CD14-positive monocyte (primary cell): ENCODE measurements at regions not wholly inside any gene's neighbourhood (a gene's known extent, or its start where the extent isn't known, plus 50 kb on each side); places are given as distances from the start of the nearest gene placed in this dataset.
"Not testable (repeated sequence)": the region's sequence is repeated elsewhere in the genome, so short reads cannot be mapped to it uniquely, and the experiment has no call there.

Source experiments
- DNase-seq, 3 donors: peaks; one replicate each; pipeline ENCODE4 v3.0.0-alpha.2; 2011 to 2022
- H2AFZ ChIP-seq: 2 replicates; pipeline ENCODE4 v1.6.0; 2012; ENCODE audit warnings: mild to moderate bottlenecking, low read depth, low read length, inconsistent platforms; ENCODE audit not compliant: insufficient read depth, poor library complexity, severe bottlenecking
- H3K27ac ChIP-seq, 2 donors: 1 replicate in 1 of 2; 2 replicates in 1 of 2; pipeline ENCODE4 v1.5.1; 2012 to 2013; ENCODE audit warnings: low read length in 2 of 2, control low read depth in 1 of 2, inconsistent platforms in 1 of 2, low read depth in 1 of 2, mild to moderate bottlenecking in 1 of 2
- H3K27me3 ChIP-seq, 2 donors: one replicate each; pipeline versions ENCODE4 v1.6.0 to v1.6.1; 2011 to 2013; ENCODE audit warnings: low read length in 2 of 2; ENCODE audit not compliant: control insufficient read depth in 2 of 2, insufficient read depth in 2 of 2
- H3K36me3 ChIP-seq, 2 donors: replicated peaks in 1 of 2; 1 replicate in 1 of 2; 2 replicates in 1 of 2; pipeline versions ENCODE4 v1.5.1 to v1.6.1; 2012 to 2013; ENCODE audit warnings: low read length in 2 of 2, control low read depth in 1 of 2, inconsistent platforms in 1 of 2, mild to moderate bottlenecking in 1 of 2; ENCODE audit not compliant: insufficient read depth in 2 of 2, control insufficient read depth in 1 of 2
- H3K4me1 ChIP-seq, 2 donors: 1 replicate in 1 of 2; 2 replicates in 1 of 2; pipeline versions ENCODE4 v1.5.1 to v1.6.1; 2012 to 2013; ENCODE audit warnings: low read length in 2 of 2, control low read depth in 1 of 2, inconsistent platforms in 1 of 2, mild to moderate bottlenecking in 1 of 2, moderate library complexity in 1 of 2; ENCODE audit not compliant: insufficient read depth in 2 of 2, control insufficient read depth in 1 of 2
- H3K4me2 ChIP-seq: replicated peaks from 2 replicates; pipeline ENCODE3; 2012; ENCODE audit warnings: low read length, moderate library complexity, mild to moderate bottlenecking; ENCODE audit not compliant: poor library complexity, severe bottlenecking; ENCODE audit errors: extremely low read depth
- H3K4me3 ChIP-seq, 3 experiments: fragments of 200-600 bp in 1 of 3; sonication (generic) in 1 of 3; replicated peaks in 1 of 3; 1 replicate in 2 of 3; 2 replicates in 1 of 3; pipeline ENCODE4 v1.5.1; 2011 to 2013; ENCODE audit warnings: low read length in 3 of 3, mild to moderate bottlenecking in 3 of 3, control low read depth in 2 of 3, low read depth in 2 of 3, inconsistent platforms in 1 of 3, moderate library complexity in 1 of 3
- H3K79me2 ChIP-seq: 2 replicates; pipeline ENCODE4 v1.6.0; 2012; ENCODE audit warnings: mild to moderate bottlenecking, control low read depth, inconsistent platforms, low read length, moderate library complexity; ENCODE audit not compliant: insufficient read depth
- H3K9ac ChIP-seq: 2 replicates; pipeline ENCODE4 v1.6.0; 2017; ENCODE audit warnings: low read length, mild to moderate bottlenecking; ENCODE audit not compliant: insufficient read depth, poor library complexity, severe bottlenecking
- H3K9me3 ChIP-seq, 2 donors: replicated peaks in 1 of 2; 1 replicate in 1 of 2; 2 replicates in 1 of 2; pipeline versions ENCODE4 v1.5.1 to v1.6.1; 2012 to 2013; ENCODE audit warnings: low read length in 2 of 2, control low read depth in 1 of 2; ENCODE audit not compliant: control insufficient read depth in 1 of 2, insufficient read depth in 1 of 2
- H4K20me1 ChIP-seq: 2 replicates; pipeline ENCODE4 v1.6.0; 2012; ENCODE audit warnings: mild to moderate bottlenecking, low read length, control low read depth, moderate library complexity; ENCODE audit not compliant: insufficient read depth
- H3K27ac Mint-ChIP-seq, 7 donors: one replicate each; pipeline ENCODE4 v1.8.0; 2020; ENCODE audit warnings: mild to moderate bottlenecking in 7 of 7, mixed read lengths in 7 of 7, moderate library complexity in 6 of 7, inconsistent platforms in 2 of 7
- H3K27me3 Mint-ChIP-seq, 3 donors: one replicate each; pipeline ENCODE4 v1.8.0; 2021 to 2022; ENCODE audit warnings: low read depth in 3 of 3, mild to moderate bottlenecking in 3 of 3, mixed read lengths in 3 of 3, moderate library complexity in 3 of 3, inconsistent platforms in 1 of 3
- H3K36me3 Mint-ChIP-seq, 2 donors: one replicate each; pipeline ENCODE4 v1.8.0; 2020; ENCODE audit warnings: mixed read lengths in 2 of 2, inconsistent platforms in 1 of 2, mild to moderate bottlenecking in 1 of 2
- H3K4me1 Mint-ChIP-seq: one replicate; pipeline ENCODE4 v1.8.0; 2020; ENCODE audit warnings: mild to moderate bottlenecking, mixed read lengths
- H3K4me3 Mint-ChIP-seq, 2 donors: one replicate each; pipeline ENCODE4 v1.8.0; 2020; ENCODE audit warnings: mild to moderate bottlenecking in 2 of 2, mixed read lengths in 2 of 2, moderate library complexity in 1 of 2
- H3K9me3 Mint-ChIP-seq, 7 donors: one replicate each; pipeline ENCODE4 v1.8.0; 2020 to 2022; ENCODE audit warnings: mixed read lengths in 7 of 7, mild to moderate bottlenecking in 6 of 7, moderate library complexity in 6 of 7, inconsistent platforms in 2 of 7
- CTCF ChIP-seq: fragments of 200-600 bp; IDR thresholded peaks from one replicate; pipeline ENCODE4 v1.8.0; 2022; ENCODE audit warnings: antibody characterized with exemption, mild to moderate bottlenecking
- WGBS: methylation state at CpG from one replicate; pipeline ENCODE4 v1.1.5; 2013; ENCODE audit warnings: missing lambda C conversion rate; ENCODE audit not compliant: insufficient coverage; 5-methylcytosine and 5-hydroxymethylcytosine counted together
- intact Hi-C, 2 donors: fragments of 100-400 bp; cut with micrococcal nuclease; formaldehyde crosslinking; loops; one replicate each; pipeline versions ENCODE4 v1.15.0 to v1.15.1; 2023

- H2AFZ ChIP-seq = no peak overlapping the region
- Mint-ChIP-seq H3K36me3 (no peaks in the 10 kb centered on the region), H3K9me3 (peaks cover 0 to 8% (median 3%) of the 10 kb centered on the region in 7 donors), H3K4me1 (no peaks in the 10 kb centered on the region), H3K27ac (no peak overlapping the region), H3K4me3 (no peak overlapping the region), H3K27me3 (peaks cover 11 to 28% (median 25%) of the 10 kb centered on the region in 3 donors)
- no peaks in the 10 kb centered on the region for H4K20me1 ChIP-seq
- no peak for DNase-seq
- H3K9me3 ChIP-seq = no peaks in the 10 kb centered on the region
- 68% methylated on average over 7 of the region's 13 CpGs for WGBS
- H3K4me1 ChIP-seq = no peaks in the 10 kb centered on the region
- peaks cover 14 to 24% of the 10 kb centered on the region in 2 donors for H3K27me3 ChIP-seq
- H3K9ac ChIP-seq = no peak overlapping the region
- intact Hi-C loops = no loop called here
- no peaks in the 10 kb centered on the region for H3K36me3 ChIP-seq
- no peak for TF ChIP-seq CTCF
- H3K4me2 ChIP-seq = no peak overlapping the region
- H3K27ac ChIP-seq = no peak overlapping the region
- no peaks in the 10 kb centered on the region for H3K79me2 ChIP-seq
- H3K4me3 ChIP-seq = no peak overlapping the region
Measured at GRCh38 chr17:5769593-5770354, 185.5 kb upstream of the NLRP1 start.

GRCh38 chr17:5770441-5771270 is 186.3 kb upstream of the NLRP1 start:
- H3K4me1 ChIP-seq = no peaks in the 10 kb centered on the region

GRCh38 chr17:5771271-5771577 is 186.9 kb upstream of the NLRP1 start:
- H3K36me3 Mint-ChIP-seq, DNase-seq, H2AFZ ChIP-seq, H3K36me3 ChIP-seq, H3K4me2 ChIP-seq, H3K9ac ChIP-seq, H3K79me2 ChIP-seq, H3K4me3 Mint-ChIP-seq, H4K20me1 ChIP-seq, H3K4me1 ChIP-seq, H3K27ac Mint-ChIP-seq, H3K4me3 ChIP-seq, H3K27ac ChIP-seq, H3K9me3 ChIP-seq, H3K4me1 Mint-ChIP-seq, H3K9me3 Mint-ChIP-seq, intact Hi-C loops: not testable (repeated sequence)
- peaks cover 13 to 28% (median 27%) of the 10 kb centered on the region in 3 donors for H3K27me3 Mint-ChIP-seq
- peaks cover 14 to 24% of the 10 kb centered on the region in 2 donors for H3K27me3 ChIP-seq
- WGBS = 95% methylated on average over 16 of the region's 36 CpGs

More at GRCh38 chr17:5770441-5771270, 186.3 kb upstream of the NLRP1 start:
- Mint-ChIP-seq H3K9me3 (peaks cover 0 to 8% (median 3%) of the 10 kb centered on the region in 7 donors), H3K4me1 (no peaks in the 10 kb centered on the region), H3K36me3 (no peaks in the 10 kb centered on the region), H3K27me3 (peaks cover 11 to 28% (median 27%) of the 10 kb centered on the region in 3 donors), H3K4me3 (no peak overlapping the region), H3K27ac (no peak overlapping the region)
- Histone ChIP-seq H3K27ac (no peak overlapping the region), H3K27me3 (peaks cover 14 to 24% of the 10 kb centered on the region in 2 donors), H3K36me3 (no peaks in the 10 kb centered on the region), H3K79me2 (no peaks in the 10 kb centered on the region), H4K20me1 (no peaks in the 10 kb centered on the region), H3K4me2 (no peak overlapping the region), H2AFZ (no peak overlapping the region), H3K4me3 (no peak overlapping the region), H3K9me3 (no peaks in the 10 kb centered on the region), H3K9ac (no peak overlapping the region)
- no peak for DNase-seq
- intact Hi-C loops = no loop called here
- WGBS = 88% methylated on average over 5 of the region's 17 CpGs
- TF ChIP-seq CTCF = no peak
